Astrocyte (in vitro differentiated cells and primary cell): ENCODE measurements at regions not wholly inside any gene's neighbourhood (a gene's known extent, or its start where the extent isn't known, plus 50 kb on each side); places are given as distances from the start of the nearest gene placed in this dataset.
"Not testable (repeated sequence)": the region's sequence is repeated elsewhere in the genome, so short reads cannot be mapped to it uniquely, and the experiment has no call there.

Experiments used
- CTCF ChIP-seq: IDR thresholded peaks from 2 replicates; pipeline ENCODE4 v1.5.1; 2011; ENCODE audit warnings: low read depth, mild to moderate bottlenecking, inconsistent platforms, low read length, moderate library complexity; ENCODE audit not compliant: insufficient read depth
- EZH2 ChIP-seq: IDR thresholded peaks from 2 replicates; pipeline ENCODE4 v1.6.1; 2012; ENCODE audit warnings: mild to moderate bottlenecking, low read length, inconsistent platforms; ENCODE audit not compliant: insufficient read depth

GRCh38 chr12:97723801-97724200 lies 261.2 kb downstream of the RMST start:
- TF ChIP-seq CTCF, EZH2: not testable (repeated sequence)
